Liver (tissue), 8 donors: ENCODE measurements at regions not wholly inside any gene's neighbourhood (a gene's known extent, or its start where the extent isn't known, plus 50 kb on each side); places are given as distances from the start of the nearest gene placed in this dataset.

Experiments used
- DNase-seq: peaks from one replicate; pipeline ENCODE4 v3.0.0-alpha.2; 2017; ENCODE audit warnings: low spot score
- H3K27ac ChIP-seq, 2 donors: one replicate each; pipeline ENCODE4 v1.7.0; 2013; ENCODE audit warnings: inconsistent platforms in 2 of 2, low read length in 2 of 2, control low read depth in 1 of 2, low read depth in 1 of 2, mild to moderate bottlenecking in 1 of 2
- H3K27me3 ChIP-seq, 4 donors: one replicate each; pipeline versions ENCODE4 v1.6.1 to v1.7.0; 2013; ENCODE audit warnings: low read length in 3 of 4, inconsistent platforms in 1 of 4, mild to moderate bottlenecking in 1 of 4, moderate library complexity in 1 of 4; ENCODE audit not compliant: control insufficient read depth in 4 of 4, insufficient read depth in 4 of 4
- H3K36me3 ChIP-seq, 4 donors: one replicate each; pipeline versions ENCODE4 v1.6.1 to v1.7.0; 2013; ENCODE audit warnings: low read length in 3 of 4, mild to moderate bottlenecking in 3 of 4, low read depth in 1 of 4, moderate library complexity in 1 of 4; ENCODE audit not compliant: control insufficient read depth in 4 of 4, insufficient read depth in 3 of 4
- H3K4me1 ChIP-seq, 4 donors: one replicate each; pipeline versions ENCODE4 v1.6.1 to v1.7.0; 2013; ENCODE audit warnings: low read length in 3 of 4, mild to moderate bottlenecking in 3 of 4, moderate library complexity in 1 of 4; ENCODE audit not compliant: control insufficient read depth in 4 of 4, insufficient read depth in 4 of 4
- H3K4me3 ChIP-seq, 3 donors: one replicate each; pipeline versions ENCODE4 v1.6.1 to v1.7.0; 2013; ENCODE audit warnings: low read length in 3 of 3, control low read depth in 1 of 3, low read depth in 1 of 3, mild to moderate bottlenecking in 1 of 3
- H3K9ac ChIP-seq, 2 donors: one replicate each; pipeline ENCODE4 v1.7.0; 2013; ENCODE audit warnings: low read length in 2 of 2, mild to moderate bottlenecking in 2 of 2, moderate library complexity in 2 of 2, control low read depth in 1 of 2, low read depth in 1 of 2
- H3K9me3 ChIP-seq, 4 donors: one replicate each; pipeline versions ENCODE4 v1.6.1 to v1.7.0; 2013; ENCODE audit warnings: low read length in 3 of 4; ENCODE audit not compliant: control insufficient read depth in 4 of 4
- ATF3 ChIP-seq: IDR thresholded peaks from 2 replicates; pipeline ENCODE4 v1.6.1; 2016; ENCODE audit warnings: antibody characterized with exemption
- EGR1 ChIP-seq, 2 donors: IDR thresholded peaks; 2 replicates each; pipeline ENCODE4 v1.6.1; 2016 to 2018; ENCODE audit warnings: antibody characterized with exemption in 2 of 2, low read depth in 2 of 2
- FOXA1 ChIP-seq: IDR thresholded peaks from 2 replicates; pipeline ENCODE4 v1.6.1; 2016; ENCODE audit warnings: antibody characterized with exemption
- FOXA2 ChIP-seq: IDR thresholded peaks from 2 replicates; pipeline ENCODE4 v1.6.1; 2016; ENCODE audit warnings: antibody characterized with exemption
- GABPA ChIP-seq, 2 donors: IDR thresholded peaks in 1 of 2; conservative IDR thresholded peaks in 1 of 2; 2 replicates each; pipeline ENCODE4 v1.6.1; 2016; ENCODE audit warnings: antibody characterized with exemption in 2 of 2, mild to moderate bottlenecking in 1 of 2, moderate library complexity in 1 of 2
- HNF4A ChIP-seq, 2 donors: conservative IDR thresholded peaks; 2 replicates each; pipeline ENCODE4 v1.6.1; 2016; ENCODE audit warnings: antibody characterized with exemption in 2 of 2, mild to moderate bottlenecking in 2 of 2
- HNF4G ChIP-seq: IDR thresholded peaks from 2 replicates; pipeline ENCODE4 v1.6.1; 2016; ENCODE audit warnings: antibody characterized with exemption
- JUND ChIP-seq, 2 donors: IDR thresholded peaks; 2 replicates each; pipeline ENCODE4 v1.6.1; 2016; ENCODE audit warnings: antibody characterized with exemption in 2 of 2
- MAX ChIP-seq: IDR thresholded peaks from 2 replicates; pipeline ENCODE4 v1.6.1; 2016; ENCODE audit warnings: antibody characterized with exemption
- NR2F2 ChIP-seq: IDR thresholded peaks from 2 replicates; pipeline ENCODE4 v1.6.1; 2016; ENCODE audit warnings: antibody characterized with exemption
- RAD21 ChIP-seq, 2 donors: IDR thresholded peaks; 2 replicates each; pipeline ENCODE4 v1.6.1; 2016; ENCODE audit warnings: antibody characterized with exemption in 2 of 2, mild to moderate bottlenecking in 2 of 2
- RXRA ChIP-seq, 2 donors: IDR thresholded peaks; 2 replicates each; pipeline ENCODE4 v1.6.1; 2017 to 2018; ENCODE audit warnings: antibody characterized with exemption in 2 of 2, mild to moderate bottlenecking in 1 of 2
- SP1 ChIP-seq: IDR thresholded peaks from 2 replicates; pipeline ENCODE4 v1.6.1; 2018; ENCODE audit warnings: antibody characterized with exemption, mild to moderate bottlenecking
- TAF1 ChIP-seq: conservative IDR thresholded peaks from 2 replicates; pipeline ENCODE4 v1.6.1; 2016; ENCODE audit warnings: antibody characterized with exemption, mild to moderate bottlenecking
- YY1 ChIP-seq: IDR thresholded peaks from 2 replicates; pipeline ENCODE4 v1.6.1; 2016; ENCODE audit warnings: antibody characterized with exemption, mild to moderate bottlenecking
- ZBTB33 ChIP-seq: IDR thresholded peaks from 2 replicates; pipeline ENCODE4 v1.6.1; 2016; ENCODE audit warnings: antibody characterized with exemption
- WGBS: extraction: QIAGEN DNeasy Blood & Tissue Kit; methylation state at CpG from one replicate; pipeline ENCODE4 v1.1.7; 2013; 5-methylcytosine and 5-hydroxymethylcytosine counted together
- TF ChIP-seq, protein P1 (sequence below): IDR thresholded peaks from 2 replicates; pipeline ENCODE4 v1.6.1; 2016; ENCODE audit warnings: antibody characterized with exemption, mild to moderate bottlenecking
- TF ChIP-seq, protein P2 (sequence below): fragments of 150-350 bp; IDR thresholded peaks from 2 replicates; pipeline ENCODE4 v1.5.1; 2017; ENCODE audit warnings: improper control_type of control experiment, low read depth, low read length; ENCODE audit not compliant: missing input control
- donor health status: healthy.
- donor health status: healthy.
- donor health status: healthy.
- donor health status: healthy.
- donor health status: healthy.

DNA sequence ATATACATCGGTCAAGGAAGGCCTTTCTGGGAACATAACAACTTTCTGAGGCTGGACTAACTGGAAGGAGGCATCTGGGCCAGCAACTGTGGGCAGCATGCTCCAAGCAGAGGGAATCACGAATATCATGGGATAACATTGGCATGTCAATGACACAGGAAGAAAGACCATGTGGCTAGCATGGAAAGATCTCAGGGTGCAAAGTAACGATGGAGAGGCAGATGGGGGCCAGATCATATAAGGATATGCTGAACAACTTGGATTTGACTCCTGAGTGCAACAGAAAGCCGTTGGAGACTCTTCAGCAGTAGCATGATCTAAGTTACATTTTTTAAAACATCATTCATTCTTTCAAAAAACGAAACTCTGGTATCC lies 133.6 kb downstream of the FOXI3 start:
- no peak for TF ChIP-seq NR2F2
- TF ChIP-seq EGR1 (IDR thresholded peaks at IDR 0.05; ENCODE audit: low read depth in 2 of 2) = no peak
- no peak for TF ChIP-seq MAX
- TF ChIP-seq FOXA1 = no peak
- no peak for TF ChIP-seq ZBTB33
- no peak for TF ChIP-seq TAF1
- TF ChIP-seq ATF3 = no peak
- TF ChIP-seq FOXA2 = no peak
- TF ChIP-seq, protein P1, sequence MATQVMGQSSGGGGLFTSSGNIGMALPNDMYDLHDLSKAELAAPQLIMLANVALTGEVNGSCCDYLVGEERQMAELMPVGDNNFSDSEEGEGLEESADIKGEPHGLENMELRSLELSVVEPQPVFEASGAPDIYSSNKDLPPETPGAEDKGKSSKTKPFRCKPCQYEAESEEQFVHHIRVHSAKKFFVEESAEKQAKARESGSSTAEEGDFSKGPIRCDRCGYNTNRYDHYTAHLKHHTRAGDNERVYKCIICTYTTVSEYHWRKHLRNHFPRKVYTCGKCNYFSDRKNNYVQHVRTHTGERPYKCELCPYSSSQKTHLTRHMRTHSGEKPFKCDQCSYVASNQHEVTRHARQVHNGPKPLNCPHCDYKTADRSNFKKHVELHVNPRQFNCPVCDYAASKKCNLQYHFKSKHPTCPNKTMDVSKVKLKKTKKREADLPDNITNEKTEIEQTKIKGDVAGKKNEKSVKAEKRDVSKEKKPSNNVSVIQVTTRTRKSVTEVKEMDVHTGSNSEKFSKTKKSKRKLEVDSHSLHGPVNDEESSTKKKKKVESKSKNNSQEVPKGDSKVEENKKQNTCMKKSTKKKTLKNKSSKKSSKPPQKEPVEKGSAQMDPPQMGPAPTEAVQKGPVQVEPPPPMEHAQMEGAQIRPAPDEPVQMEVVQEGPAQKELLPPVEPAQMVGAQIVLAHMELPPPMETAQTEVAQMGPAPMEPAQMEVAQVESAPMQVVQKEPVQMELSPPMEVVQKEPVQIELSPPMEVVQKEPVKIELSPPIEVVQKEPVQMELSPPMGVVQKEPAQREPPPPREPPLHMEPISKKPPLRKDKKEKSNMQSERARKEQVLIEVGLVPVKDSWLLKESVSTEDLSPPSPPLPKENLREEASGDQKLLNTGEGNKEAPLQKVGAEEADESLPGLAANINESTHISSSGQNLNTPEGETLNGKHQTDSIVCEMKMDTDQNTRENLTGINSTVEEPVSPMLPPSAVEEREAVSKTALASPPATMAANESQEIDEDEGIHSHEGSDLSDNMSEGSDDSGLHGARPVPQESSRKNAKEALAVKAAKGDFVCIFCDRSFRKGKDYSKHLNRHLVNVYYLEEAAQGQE = no peak
- TF ChIP-seq JUND (IDR thresholded peaks at IDR 0.05) = no peak
- TF ChIP-seq HNF4G = no peak
- no peak for TF ChIP-seq RXRA (IDR thresholded peaks at IDR 0.05)
- TF ChIP-seq GABPA (IDR thresholded peaks at IDR 0.05 in 1 of 2, conservative IDR thresholded peaks at IDR 0.05 in 1 of 2) = no peak
- TF ChIP-seq YY1 = no peak
- no peak for TF ChIP-seq HNF4A (conservative IDR thresholded peaks at IDR 0.05)
- no peak for TF ChIP-seq SP1
- no peak for TF ChIP-seq RAD21 (IDR thresholded peaks at IDR 0.05)
- TF ChIP-seq, protein P2, sequence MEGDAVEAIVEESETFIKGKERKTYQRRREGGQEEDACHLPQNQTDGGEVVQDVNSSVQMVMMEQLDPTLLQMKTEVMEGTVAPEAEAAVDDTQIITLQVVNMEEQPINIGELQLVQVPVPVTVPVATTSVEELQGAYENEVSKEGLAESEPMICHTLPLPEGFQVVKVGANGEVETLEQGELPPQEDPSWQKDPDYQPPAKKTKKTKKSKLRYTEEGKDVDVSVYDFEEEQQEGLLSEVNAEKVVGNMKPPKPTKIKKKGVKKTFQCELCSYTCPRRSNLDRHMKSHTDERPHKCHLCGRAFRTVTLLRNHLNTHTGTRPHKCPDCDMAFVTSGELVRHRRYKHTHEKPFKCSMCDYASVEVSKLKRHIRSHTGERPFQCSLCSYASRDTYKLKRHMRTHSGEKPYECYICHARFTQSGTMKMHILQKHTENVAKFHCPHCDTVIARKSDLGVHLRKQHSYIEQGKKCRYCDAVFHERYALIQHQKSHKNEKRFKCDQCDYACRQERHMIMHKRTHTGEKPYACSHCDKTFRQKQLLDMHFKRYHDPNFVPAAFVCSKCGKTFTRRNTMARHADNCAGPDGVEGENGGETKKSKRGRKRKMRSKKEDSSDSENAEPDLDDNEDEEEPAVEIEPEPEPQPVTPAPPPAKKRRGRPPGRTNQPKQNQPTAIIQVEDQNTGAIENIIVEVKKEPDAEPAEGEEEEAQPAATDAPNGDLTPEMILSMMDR = no peak
- H3K27ac ChIP-seq = no peak overlapping the region
- WGBS = 82% methylated on average over 5 of the region's 5 CpGs

More for the DNA sequence above, 133.6 kb downstream of the FOXI3 start:
- no peak overlapping the region for H3K4me3 ChIP-seq
- no peak overlapping the region for H3K9ac ChIP-seq
- H3K9me3 ChIP-seq = no peaks in the 10 kb centered on the region
- no peaks in the 10 kb centered on the region for H3K27me3 ChIP-seq
- H3K36me3 ChIP-seq = no peaks in the 10 kb centered on the region
- DNase-seq = no peak
- H3K4me1 ChIP-seq = peaks cover 0 to 11% (median 6%) of the 10 kb centered on the region in 4 donors
